ENCODE measurements at regions not wholly inside any gene's neighbourhood (a gene's known extent, or its start where the extent isn't known, plus 50 kb on each side); places are given as distances from the start of the nearest gene placed in this dataset.

DNA sequence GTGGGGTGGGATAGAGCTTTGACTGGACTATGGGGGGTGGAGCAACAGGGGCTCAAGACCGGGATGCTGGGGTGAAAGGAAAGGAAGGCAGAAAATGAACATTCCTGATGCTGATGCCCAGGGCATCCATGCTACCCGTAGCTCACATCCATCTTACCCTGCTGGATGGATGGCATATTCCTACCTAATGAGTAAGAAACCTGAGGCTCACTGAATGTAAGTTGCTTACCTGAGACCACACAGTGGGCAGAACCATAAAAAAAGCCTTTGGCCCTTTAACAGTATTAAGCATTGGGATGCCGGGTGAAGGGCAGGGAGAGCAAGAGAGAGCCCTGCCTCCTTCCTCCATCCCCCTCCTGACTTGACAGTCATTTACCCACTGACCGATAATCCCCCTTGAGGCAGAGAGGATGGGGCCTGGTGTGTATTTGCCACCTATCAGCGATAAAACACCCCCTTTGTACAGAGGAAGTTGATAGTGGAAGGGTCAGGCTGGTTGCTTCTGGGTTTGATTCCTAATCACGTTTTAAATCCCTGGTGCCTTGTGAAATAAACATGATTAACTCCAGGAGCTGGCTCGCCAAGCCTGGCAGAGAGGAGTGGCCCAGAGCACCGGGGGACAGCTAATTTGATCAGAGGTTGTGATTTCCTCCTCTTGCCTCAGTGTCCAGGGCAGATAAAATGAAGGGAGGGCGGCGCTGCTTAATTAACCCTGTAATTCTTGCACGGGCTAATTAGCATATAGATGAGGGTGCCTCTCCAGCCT lies 105.9 kb upstream of the HS6ST1 start:
- TF ChIP-seq, protein P1, sequence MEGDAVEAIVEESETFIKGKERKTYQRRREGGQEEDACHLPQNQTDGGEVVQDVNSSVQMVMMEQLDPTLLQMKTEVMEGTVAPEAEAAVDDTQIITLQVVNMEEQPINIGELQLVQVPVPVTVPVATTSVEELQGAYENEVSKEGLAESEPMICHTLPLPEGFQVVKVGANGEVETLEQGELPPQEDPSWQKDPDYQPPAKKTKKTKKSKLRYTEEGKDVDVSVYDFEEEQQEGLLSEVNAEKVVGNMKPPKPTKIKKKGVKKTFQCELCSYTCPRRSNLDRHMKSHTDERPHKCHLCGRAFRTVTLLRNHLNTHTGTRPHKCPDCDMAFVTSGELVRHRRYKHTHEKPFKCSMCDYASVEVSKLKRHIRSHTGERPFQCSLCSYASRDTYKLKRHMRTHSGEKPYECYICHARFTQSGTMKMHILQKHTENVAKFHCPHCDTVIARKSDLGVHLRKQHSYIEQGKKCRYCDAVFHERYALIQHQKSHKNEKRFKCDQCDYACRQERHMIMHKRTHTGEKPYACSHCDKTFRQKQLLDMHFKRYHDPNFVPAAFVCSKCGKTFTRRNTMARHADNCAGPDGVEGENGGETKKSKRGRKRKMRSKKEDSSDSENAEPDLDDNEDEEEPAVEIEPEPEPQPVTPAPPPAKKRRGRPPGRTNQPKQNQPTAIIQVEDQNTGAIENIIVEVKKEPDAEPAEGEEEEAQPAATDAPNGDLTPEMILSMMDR (IDR thresholded peaks at IDR 0.05) = no peak
- no peak for TF ChIP-seq TAF1 (IDR thresholded peaks at IDR 0.05; ENCODE audit: borderline replicate concordance, low read depth, low read length)
- no peak for TF ChIP-seq POLR2AphosphoS5 (IDR thresholded peaks at IDR 0.05; ENCODE audit: low read depth, low read length)
- TF ChIP-seq, protein P2, sequence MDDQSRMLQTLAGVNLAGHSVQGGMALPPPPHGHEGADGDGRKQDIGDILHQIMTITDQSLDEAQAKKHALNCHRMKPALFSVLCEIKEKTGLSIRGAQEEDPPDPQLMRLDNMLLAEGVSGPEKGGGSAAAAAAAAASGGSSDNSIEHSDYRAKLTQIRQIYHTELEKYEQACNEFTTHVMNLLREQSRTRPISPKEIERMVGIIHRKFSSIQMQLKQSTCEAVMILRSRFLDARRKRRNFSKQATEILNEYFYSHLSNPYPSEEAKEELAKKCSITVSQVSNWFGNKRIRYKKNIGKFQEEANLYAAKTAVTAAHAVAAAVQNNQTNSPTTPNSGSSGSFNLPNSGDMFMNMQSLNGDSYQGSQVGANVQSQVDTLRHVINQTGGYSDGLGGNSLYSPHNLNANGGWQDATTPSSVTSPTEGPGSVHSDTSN (IDR thresholded peaks at IDR 0.05) = no peak
- TF ChIP-seq FOXM1 (IDR thresholded peaks at IDR 0.05; ENCODE audit: low read depth) = no peak
- no peak for TF ChIP-seq EZH2phosphoT487 (IDR thresholded peaks at IDR 0.05; ENCODE audit: borderline replicate concordance, low read depth)
- TF ChIP-seq, protein P3, sequence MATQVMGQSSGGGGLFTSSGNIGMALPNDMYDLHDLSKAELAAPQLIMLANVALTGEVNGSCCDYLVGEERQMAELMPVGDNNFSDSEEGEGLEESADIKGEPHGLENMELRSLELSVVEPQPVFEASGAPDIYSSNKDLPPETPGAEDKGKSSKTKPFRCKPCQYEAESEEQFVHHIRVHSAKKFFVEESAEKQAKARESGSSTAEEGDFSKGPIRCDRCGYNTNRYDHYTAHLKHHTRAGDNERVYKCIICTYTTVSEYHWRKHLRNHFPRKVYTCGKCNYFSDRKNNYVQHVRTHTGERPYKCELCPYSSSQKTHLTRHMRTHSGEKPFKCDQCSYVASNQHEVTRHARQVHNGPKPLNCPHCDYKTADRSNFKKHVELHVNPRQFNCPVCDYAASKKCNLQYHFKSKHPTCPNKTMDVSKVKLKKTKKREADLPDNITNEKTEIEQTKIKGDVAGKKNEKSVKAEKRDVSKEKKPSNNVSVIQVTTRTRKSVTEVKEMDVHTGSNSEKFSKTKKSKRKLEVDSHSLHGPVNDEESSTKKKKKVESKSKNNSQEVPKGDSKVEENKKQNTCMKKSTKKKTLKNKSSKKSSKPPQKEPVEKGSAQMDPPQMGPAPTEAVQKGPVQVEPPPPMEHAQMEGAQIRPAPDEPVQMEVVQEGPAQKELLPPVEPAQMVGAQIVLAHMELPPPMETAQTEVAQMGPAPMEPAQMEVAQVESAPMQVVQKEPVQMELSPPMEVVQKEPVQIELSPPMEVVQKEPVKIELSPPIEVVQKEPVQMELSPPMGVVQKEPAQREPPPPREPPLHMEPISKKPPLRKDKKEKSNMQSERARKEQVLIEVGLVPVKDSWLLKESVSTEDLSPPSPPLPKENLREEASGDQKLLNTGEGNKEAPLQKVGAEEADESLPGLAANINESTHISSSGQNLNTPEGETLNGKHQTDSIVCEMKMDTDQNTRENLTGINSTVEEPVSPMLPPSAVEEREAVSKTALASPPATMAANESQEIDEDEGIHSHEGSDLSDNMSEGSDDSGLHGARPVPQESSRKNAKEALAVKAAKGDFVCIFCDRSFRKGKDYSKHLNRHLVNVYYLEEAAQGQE (IDR thresholded peaks at IDR 0.05; ENCODE audit: low read depth, low read length) = no peak
- TF ChIP-seq MEF2A (IDR thresholded peaks at IDR 0.05; ENCODE audit: borderline replicate concordance, low read depth) = no peak
- no peak for TF ChIP-seq JUND (IDR thresholded peaks at IDR 0.05)

Measured in SK-N-SH (cell line).